Activated T-cell treated with anti-CD3 and anti-CD28 coated beads, Interleukin-2, amount 50 U/mL, for 72 hours (primary cell): ENCODE measurements at regions not wholly inside any gene's neighbourhood (a gene's known extent, or its start where the extent isn't known, plus 50 kb on each side); places are given as distances from the start of the nearest gene placed in this dataset.
"Not testable (repeated sequence)": the region's sequence is repeated elsewhere in the genome, so short reads cannot be mapped to it uniquely, and the experiment has no call there.

ENCODE experiments used
- ATAC-seq, 2 donors: fragments of 150-1000 bp; cut with Tn5 transposase; replicated peaks in 1 of 2; 2 replicates each; pipeline ENCODE4 v1.10.0; 2021; ENCODE audit warnings: moderate library complexity in 2 of 2, mild to moderate bottlenecking in 1 of 2
- DNase-seq, 2 donors: peaks; one replicate each; pipeline ENCODE4 v3.0.0; 2021 to 2022; ENCODE audit warnings: mixed read lengths in 1 of 2
- H3K27ac Mint-ChIP-seq: one replicate; pipeline ENCODE4 v1.8.0; 2022; ENCODE audit warnings: mild to moderate bottlenecking, moderate library complexity, mixed read lengths
- H3K27me3 Mint-ChIP-seq: one replicate; pipeline ENCODE4 v1.8.0; 2022; ENCODE audit warnings: low read depth, mixed read lengths
- H3K36me3 Mint-ChIP-seq, 2 donors: one replicate each; pipeline ENCODE4 v1.8.0; 2022; ENCODE audit warnings: mixed read lengths in 2 of 2, mild to moderate bottlenecking in 1 of 2; ENCODE audit not compliant: insufficient read depth in 2 of 2
- H3K4me1 Mint-ChIP-seq: one replicate; pipeline ENCODE4 v1.8.0; 2022; ENCODE audit warnings: low read depth, mixed read lengths
- H3K4me3 Mint-ChIP-seq, 2 donors: one replicate each; pipeline ENCODE4 v1.8.0; 2022; ENCODE audit warnings: mild to moderate bottlenecking in 2 of 2, mixed read lengths in 2 of 2, moderate library complexity in 2 of 2
- H3K9me3 Mint-ChIP-seq, 2 donors: one replicate each; pipeline ENCODE4 v1.8.0; 2022; ENCODE audit warnings: mixed read lengths in 2 of 2

GRCh38 chr17:31609331-31609730, 217.9 kb downstream of the RAB11FIP4 start:
- DNase-seq (no peak), ATAC-seq (no peak)
- Mint-ChIP-seq H3K27me3 (no peaks in the 10 kb centered on the region), H3K4me3 (no peak overlapping the region), H3K4me1 (peaks cover 5% of the 10 kb centered on the region), H3K36me3 (no peaks in the 10 kb centered on the region), H3K27ac (no peak overlapping the region), H3K9me3 (no peaks in the 10 kb centered on the region)

GRCh38 chr17:31608659-31609254, 217.3 kb downstream of the RAB11FIP4 start:
- H3K36me3 Mint-ChIP-seq = no peaks in the 10 kb centered on the region
- no peak for DNase-seq
- no peaks in the 10 kb centered on the region for H3K9me3 Mint-ChIP-seq
- H3K4me1 Mint-ChIP-seq = peaks cover 5% of the 10 kb centered on the region
- no peaks in the 10 kb centered on the region for H3K27me3 Mint-ChIP-seq
- no peak for ATAC-seq
- no peak overlapping the region for H3K27ac Mint-ChIP-seq
- H3K4me3 Mint-ChIP-seq = no peak overlapping the region

GRCh38 chr17:31605761-31606160, 214.3 kb downstream of the RAB11FIP4 start:
- no peak overlapping the region for H3K4me3 Mint-ChIP-seq
- no peak overlapping the region for H3K27ac Mint-ChIP-seq
- no peak for ATAC-seq
- H3K9me3 Mint-ChIP-seq = no peaks in the 10 kb centered on the region
- DNase-seq = no peak
- no peaks in the 10 kb centered on the region for H3K27me3 Mint-ChIP-seq
- no peaks in the 10 kb centered on the region for H3K36me3 Mint-ChIP-seq
- peaks cover 5% of the 10 kb centered on the region for H3K4me1 Mint-ChIP-seq

GRCh38 chr17:31604936-31605335, 213.5 kb downstream of the RAB11FIP4 start:
- H3K27ac Mint-ChIP-seq = no peak overlapping the region
- DNase-seq = no peak
- no peak for ATAC-seq
- no peaks in the 10 kb centered on the region for H3K27me3 Mint-ChIP-seq
- H3K4me1 Mint-ChIP-seq = peaks cover 5% of the 10 kb centered on the region
- no peak overlapping the region for H3K4me3 Mint-ChIP-seq
- H3K36me3 Mint-ChIP-seq = no peaks in the 10 kb centered on the region
- H3K9me3 Mint-ChIP-seq = no peaks in the 10 kb centered on the region

- ATAC-seq, H3K36me3 Mint-ChIP-seq, H3K4me1 Mint-ChIP-seq, H3K27me3 Mint-ChIP-seq, H3K27ac Mint-ChIP-seq, H3K9me3 Mint-ChIP-seq, H3K4me3 Mint-ChIP-seq, DNase-seq: not testable (repeated sequence)
Observed at GRCh38 chr17:31600144-31600543, 208.7 kb downstream of the RAB11FIP4 start.

- no peaks in the 10 kb centered on the region for H3K27me3 Mint-ChIP-seq
Observed at GRCh38 chr17:31598921-31599571, 207.6 kb downstream of the RAB11FIP4 start.

GRCh38 chr17:31598399-31598782, 206.9 kb downstream of the RAB11FIP4 start:
- no peak overlapping the region for H3K4me3 Mint-ChIP-seq
- H3K27me3 Mint-ChIP-seq = no peaks in the 10 kb centered on the region
- ATAC-seq (no peak), DNase-seq (no peak)
- H3K9me3 Mint-ChIP-seq = no peaks in the 10 kb centered on the region
- H3K4me1 Mint-ChIP-seq = no peaks in the 10 kb centered on the region
- no peak overlapping the region for H3K27ac Mint-ChIP-seq
- H3K36me3 Mint-ChIP-seq = no peaks in the 10 kb centered on the region

More at GRCh38 chr17:31598921-31599571, 207.6 kb downstream of the RAB11FIP4 start:
- no peak for DNase-seq
- Mint-ChIP-seq H3K36me3 (no peaks in the 10 kb centered on the region), H3K4me3 (no peak overlapping the region), H3K4me1 (no peaks in the 10 kb centered on the region), H3K27ac (no peak overlapping the region), H3K9me3 (no peaks in the 10 kb centered on the region)
- no peak for ATAC-seq

- Mint-ChIP-seq H3K27ac (no peak overlapping the region), H3K4me3 (no peak overlapping the region), H3K4me1 (no peaks in the 10 kb centered on the region), H3K27me3 (no peaks in the 10 kb centered on the region), H3K36me3 (no peaks in the 10 kb centered on the region), H3K9me3 (no peaks in the 10 kb centered on the region)
- DNase-seq (no peak), ATAC-seq (no peak)
Observed at GRCh38 chr17:31597646-31598398, 206.3 kb downstream of the RAB11FIP4 start.

GRCh38 chr17:31596382-31597323, 205.2 kb downstream of the RAB11FIP4 start:
- ATAC-seq (peak; percentile 72 to 91), DNase-seq (peak; percentile 17 to 33)
- H3K9me3 Mint-ChIP-seq = no peaks in the 10 kb centered on the region
- no peak overlapping the region for H3K4me3 Mint-ChIP-seq
- no peak overlapping the region for H3K27ac Mint-ChIP-seq
- H3K27me3 Mint-ChIP-seq = no peaks in the 10 kb centered on the region
- no peaks in the 10 kb centered on the region for H3K36me3 Mint-ChIP-seq
- H3K4me1 Mint-ChIP-seq = no peaks in the 10 kb centered on the region

- H3K4me1 Mint-ChIP-seq = no peaks in the 10 kb centered on the region
- H3K27ac Mint-ChIP-seq = no peak overlapping the region
- no peak for DNase-seq
- H3K4me3 Mint-ChIP-seq = no peak overlapping the region
- no peak for ATAC-seq
- H3K36me3 Mint-ChIP-seq = no peaks in the 10 kb centered on the region
- H3K27me3 Mint-ChIP-seq = no peaks in the 10 kb centered on the region
- no peaks in the 10 kb centered on the region for H3K9me3 Mint-ChIP-seq
Observed at GRCh38 chr17:31595666-31596381, 204.3 kb downstream of the RAB11FIP4 start.

GRCh38 chr17:31595076-31595475, 203.6 kb downstream of the RAB11FIP4 start:
- no peak for ATAC-seq
- Mint-ChIP-seq H3K9me3 (no peaks in the 10 kb centered on the region), H3K27ac (no peak overlapping the region), H3K27me3 (no peaks in the 10 kb centered on the region), H3K4me3 (no peak overlapping the region), H3K36me3 (no peaks in the 10 kb centered on the region), H3K4me1 (no peaks in the 10 kb centered on the region)
- no peak for DNase-seq

- H3K27me3 Mint-ChIP-seq = no peaks in the 10 kb centered on the region
- no peak for ATAC-seq
Observed at GRCh38 chr17:31594416-31594815, 202.9 kb downstream of the RAB11FIP4 start.

More at GRCh38 chr17:31594416-31594815, 202.9 kb downstream of the RAB11FIP4 start:
- no peak overlapping the region for H3K27ac Mint-ChIP-seq
- no peaks in the 10 kb centered on the region for H3K9me3 Mint-ChIP-seq
- DNase-seq = no peak
- no peak overlapping the region for H3K4me3 Mint-ChIP-seq
- H3K4me1 Mint-ChIP-seq = no peaks in the 10 kb centered on the region
- no peaks in the 10 kb centered on the region for H3K36me3 Mint-ChIP-seq
